SH-SY5Y (cell line): ENCODE measurements at regions not wholly inside any gene's neighbourhood (a gene's known extent, or its start where the extent isn't known, plus 50 kb on each side); places are given as distances from the start of the nearest gene placed in this dataset.

Source experiments
- GATA2 ChIP-seq: IDR thresholded peaks from 2 replicates; pipeline ENCODE4 v1.6.1; 2011; ENCODE audit warnings: mild to moderate bottlenecking, low read depth, low read length
- GATA3 ChIP-seq: IDR thresholded peaks from 2 replicates; pipeline ENCODE4 v1.6.1; 2011; ENCODE audit warnings: low read depth, mild to moderate bottlenecking, low read length, moderate library complexity

GRCh38 chr2:18674309-18674708, 84.9 kb upstream of the NT5C1B start:
- TF ChIP-seq GATA3 (no peak), GATA2 (no peak)
